LNCaP clone FGC (cell line): ENCODE measurements at regions not wholly inside any gene's neighbourhood (a gene's known extent, or its start where the extent isn't known, plus 50 kb on each side); places are given as distances from the start of the nearest gene placed in this dataset.

ENCODE experiments used
- DNase-seq: peaks from one replicate; pipeline ENCODE4 v3.0.0-alpha.2; 2011; ENCODE audit warnings: low read depth
- H3K4me3 ChIP-seq: 2 replicates; pipeline ENCODE4 v1.5.1; 2011; ENCODE audit warnings: mild to moderate bottlenecking, low read depth, low read length, control low read depth
- CTCF ChIP-seq: IDR thresholded peaks from 2 replicates; pipeline ENCODE4 v1.5.1; 2012; ENCODE audit warnings: mild to moderate bottlenecking; ENCODE audit not compliant: control insufficient read depth, insufficient read depth; ENCODE audit errors: extremely low read depth

GRCh38 chrY:7317571-7317970 is 406.0 kb upstream of the AMELY start:
- no peak for TF ChIP-seq CTCF
- no peak for DNase-seq

GRCh38 chrY:7310482-7311269 is 399.1 kb upstream of the AMELY start:
- no peak overlapping the region for H3K4me3 ChIP-seq
- no peak for TF ChIP-seq CTCF
- DNase-seq: no peak

More at GRCh38 chrY:7317571-7317970, 406.0 kb upstream of the AMELY start:
- H3K4me3 ChIP-seq: no peak overlapping the region

GRCh38 chrY:7308816-7309215 is 397.3 kb upstream of the AMELY start:
- no peak for DNase-seq
- H3K4me3 ChIP-seq: no peak overlapping the region
- no peak for TF ChIP-seq CTCF

- DNase-seq: no peak
- no peak overlapping the region for H3K4me3 ChIP-seq
- TF ChIP-seq CTCF: no peak
Observed at GRCh38 chrY:7302306-7302705, 390.8 kb upstream of the AMELY start.

GRCh38 chrY:7299960-7300359 is 388.4 kb upstream of the AMELY start:
- TF ChIP-seq CTCF: no peak
- no peak for DNase-seq

GRCh38 chrY:7292113-7292512 is 380.6 kb upstream of the AMELY start:
- H3K4me3 ChIP-seq: no peak overlapping the region
- DNase-seq: no peak
- no peak for TF ChIP-seq CTCF

More at GRCh38 chrY:7299960-7300359, 388.4 kb upstream of the AMELY start:
- H3K4me3 ChIP-seq: no peak overlapping the region
